NCI-H2029 (cell line): ENCODE measurements at regions not wholly inside any gene's neighbourhood (a gene's known extent, or its start where the extent isn't known, plus 50 kb on each side); places are given as distances from the start of the nearest gene placed in this dataset.

ENCODE experiments used
- DNase-seq: peaks from one replicate; lab custom pipeline; 2025; lab: John Stamatoyannopoulos, UW

GRCh38 chr9:129473523-129474244, 147.2 kb downstream of the C9orf50 start:
- no peak for DNase-seq

- DNase-seq, result no peak
Observed at GRCh38 chr9:129472651-129473102, 148.2 kb downstream of the C9orf50 start.

GRCh38 chr9:129471201-129472019, 149.5 kb downstream of the C9orf50 start:
- no peak for DNase-seq

GRCh38 chr9:129469988-129470316, 150.9 kb downstream of the C9orf50 start:
- no peak for DNase-seq

GRCh38 chr9:129469188-129469987, 151.5 kb downstream of the C9orf50 start:
- no peak for DNase-seq

GRCh38 chr9:129467739-129468666, 152.9 kb downstream of the C9orf50 start:
- no peak for DNase-seq

- DNase-seq, result no peak
Observed at GRCh38 chr9:129467004-129467588, 153.8 kb downstream of the C9orf50 start.

- DNase-seq, result no peak
Observed at GRCh38 chr9:129465834-129466535, 154.9 kb downstream of the C9orf50 start.

GRCh38 chr9:129464972-129465833, 155.7 kb downstream of the C9orf50 start:
- no peak for DNase-seq

GRCh38 chr9:129463994-129464393, 156.9 kb downstream of the C9orf50 start:
- DNase-seq, result no peak

- DNase-seq, result no peak
Observed at GRCh38 chr9:129463477-129463876, 157.4 kb downstream of the C9orf50 start.

GRCh38 chr9:129462360-129462759, 158.5 kb downstream of the C9orf50 start:
- no peak for DNase-seq

- DNase-seq, result peak; percentile 98
Observed at GRCh38 chr9:129460323-129461261, 160.3 kb downstream of the C9orf50 start.

- DNase-seq, result no peak
Observed at GRCh38 chr9:129459547-129460322, 161.2 kb downstream of the C9orf50 start.

GRCh38 chr9:129458663-129459546, 162.0 kb downstream of the C9orf50 start:
- no peak for DNase-seq

GRCh38 chr9:129458155-129458661, 162.7 kb downstream of the C9orf50 start:
- no peak for DNase-seq
